OCI-LY1 (cell line): ENCODE measurements at regions not wholly inside any gene's neighbourhood (a gene's known extent, or its start where the extent isn't known, plus 50 kb on each side); places are given as distances from the start of the nearest gene placed in this dataset.

Experiments
- H2AFZ ChIP-seq: fragments of 200-600 bp; sonication (generic), shearing (Covaris generic); 2 replicates; pipeline ENCODE4 v1.6.0; 2014; ENCODE audit warnings: antibody characterized with exemption, mild to moderate bottlenecking, low read length
- H3F3A ChIP-seq: fragments of 200-600 bp; sonication (generic), shearing (Covaris generic); 2 replicates; pipeline ENCODE4 v1.6.0; 2014; ENCODE audit warnings: mild to moderate bottlenecking, antibody characterized with exemption, low read length, moderate library complexity; ENCODE audit not compliant: insufficient read depth
- H3K27ac ChIP-seq: fragments of 200-600 bp; sonication (generic); 2 replicates; pipeline ENCODE4 v1.5.1; 2014; ENCODE audit warnings: low read length, mixed run types, mild to moderate bottlenecking, low read depth; ENCODE audit not compliant: poor library complexity, severe bottlenecking
- H3K27me3 ChIP-seq: fragments of 200-600 bp; sonication (generic); 2 replicates; pipeline ENCODE4 v1.6.0; 2014; ENCODE audit warnings: antibody characterized with exemption, mild to moderate bottlenecking, low read length, moderate library complexity; ENCODE audit not compliant: insufficient read depth
- H3K36me3 ChIP-seq: fragments of 200-600 bp; sonication (generic); 2 replicates; pipeline ENCODE4 v1.6.1; 2014; ENCODE audit warnings: mild to moderate bottlenecking, antibody characterized with exemption, low read length, moderate library complexity, mixed read lengths; ENCODE audit not compliant: insufficient read depth
- H3K4me1 ChIP-seq: fragments of 200-600 bp; sonication (generic); 2 replicates; pipeline ENCODE4 v1.5.1; 2014; ENCODE audit warnings: mild to moderate bottlenecking, low read length, moderate library complexity; ENCODE audit not compliant: insufficient read depth, severe bottlenecking
- H3K4me2 ChIP-seq: fragments of 200-600 bp; sonication (generic), shearing (Covaris generic); 2 replicates; pipeline ENCODE4 v1.6.1; 2014; ENCODE audit warnings: low read length
- H3K4me3 ChIP-seq: fragments of 200-600 bp; sonication (generic); 2 replicates; pipeline ENCODE4 v1.5.1; 2014; ENCODE audit warnings: low read length, low read depth, mild to moderate bottlenecking, mixed read lengths; ENCODE audit not compliant: poor library complexity, severe bottlenecking
- H3K79me2 ChIP-seq: fragments of 200-600 bp; shearing (Covaris generic); 2 replicates; pipeline ENCODE4 v1.6.1; 2016; ENCODE audit warnings: mixed run types, low read length, mixed read lengths; ENCODE audit not compliant: insufficient read depth
- H3K9ac ChIP-seq: fragments of 200-600 bp; sonication (generic), shearing (Covaris generic); 2 replicates; pipeline ENCODE4 v1.6.1; 2014; ENCODE audit warnings: mild to moderate bottlenecking, low read length, mixed read lengths
- H3K9me2 ChIP-seq: fragments of 200-600 bp; sonication (generic), shearing (Covaris generic); 2 replicates; pipeline ENCODE4 v1.6.1; 2014; ENCODE audit warnings: low read depth, mild to moderate bottlenecking, low read length, mixed read lengths
- H3K9me3 ChIP-seq: fragments of 200-600 bp; shearing (Covaris generic); 2 replicates; pipeline ENCODE4 v1.6.1; 2014; ENCODE audit warnings: low read length, mixed read lengths
- H4K20me1 ChIP-seq: fragments of 200-600 bp; sonication (generic), shearing (Covaris generic); 2 replicates; pipeline ENCODE4 v1.6.0; 2016; ENCODE audit warnings: mild to moderate bottlenecking, low read length; ENCODE audit not compliant: insufficient read depth
- EZH2 ChIP-seq: fragments of 200-600 bp; sonication (generic), shearing (Covaris generic); IDR thresholded peaks from 2 replicates; pipeline ENCODE4 v1.8.0; 2017; ENCODE audit warnings: borderline replicate concordance, mixed run types, mild to moderate bottlenecking, antibody characterized with exemption, low read length, moderate library complexity, mixed read lengths
- TF ChIP-seq, protein P1 (sequence below): fragments of 200-600 bp; sonication (generic), shearing (Covaris generic); IDR thresholded peaks from 2 replicates; pipeline ENCODE4 v1.5.1; 2017; ENCODE audit warnings: mild to moderate bottlenecking, antibody characterized with exemption, low read length, moderate library complexity, mixed read lengths

- Histone ChIP-seq H3K9me3 (no peaks in the 10 kb centered on the region), H4K20me1 (no peaks in the 10 kb centered on the region), H3K9me2 (no peaks in the 10 kb centered on the region), H3K79me2 (no peaks in the 10 kb centered on the region), H3K4me1 (no peaks in the 10 kb centered on the region), H3K4me2 (no peak overlapping the region), H3K27ac (no peak overlapping the region), H2AFZ (no peak overlapping the region), H3K4me3 (no peak overlapping the region), H3K36me3 (no peaks in the 10 kb centered on the region), H3F3A (no peaks in the 10 kb centered on the region), H3K9ac (no peak overlapping the region), H3K27me3 (no peaks in the 10 kb centered on the region)
- TF ChIP-seq, protein P1, sequence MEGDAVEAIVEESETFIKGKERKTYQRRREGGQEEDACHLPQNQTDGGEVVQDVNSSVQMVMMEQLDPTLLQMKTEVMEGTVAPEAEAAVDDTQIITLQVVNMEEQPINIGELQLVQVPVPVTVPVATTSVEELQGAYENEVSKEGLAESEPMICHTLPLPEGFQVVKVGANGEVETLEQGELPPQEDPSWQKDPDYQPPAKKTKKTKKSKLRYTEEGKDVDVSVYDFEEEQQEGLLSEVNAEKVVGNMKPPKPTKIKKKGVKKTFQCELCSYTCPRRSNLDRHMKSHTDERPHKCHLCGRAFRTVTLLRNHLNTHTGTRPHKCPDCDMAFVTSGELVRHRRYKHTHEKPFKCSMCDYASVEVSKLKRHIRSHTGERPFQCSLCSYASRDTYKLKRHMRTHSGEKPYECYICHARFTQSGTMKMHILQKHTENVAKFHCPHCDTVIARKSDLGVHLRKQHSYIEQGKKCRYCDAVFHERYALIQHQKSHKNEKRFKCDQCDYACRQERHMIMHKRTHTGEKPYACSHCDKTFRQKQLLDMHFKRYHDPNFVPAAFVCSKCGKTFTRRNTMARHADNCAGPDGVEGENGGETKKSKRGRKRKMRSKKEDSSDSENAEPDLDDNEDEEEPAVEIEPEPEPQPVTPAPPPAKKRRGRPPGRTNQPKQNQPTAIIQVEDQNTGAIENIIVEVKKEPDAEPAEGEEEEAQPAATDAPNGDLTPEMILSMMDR, result no peak
- no peak for TF ChIP-seq EZH2
These were observed 95.1 kb downstream of the RHOU start for GRCh38 chr1:228830185-228830953.

GRCh38 chr1:228830954-228831481, 95.7 kb downstream of the RHOU start:
- Histone ChIP-seq H3K27me3 (no peaks in the 10 kb centered on the region), H3K4me2 (no peak overlapping the region), H3K36me3 (no peaks in the 10 kb centered on the region), H3K9me2 (no peaks in the 10 kb centered on the region), H3K9me3 (no peaks in the 10 kb centered on the region), H4K20me1 (no peaks in the 10 kb centered on the region), H3K27ac (no peak overlapping the region), H2AFZ (no peak overlapping the region), H3K4me1 (no peaks in the 10 kb centered on the region), H3K4me3 (no peak overlapping the region), H3K79me2 (no peaks in the 10 kb centered on the region), H3F3A (no peaks in the 10 kb centered on the region), H3K9ac (no peak overlapping the region)
- no peak for TF ChIP-seq EZH2
- TF ChIP-seq, protein P1, result no peak

- H4K20me1 ChIP-seq, result no peaks in the 10 kb centered on the region
- H3K4me2 ChIP-seq, result no peak overlapping the region
- H3K9me2 ChIP-seq, result no peaks in the 10 kb centered on the region
- no peaks in the 10 kb centered on the region for H3K9me3 ChIP-seq
- H3K27me3 ChIP-seq, result no peaks in the 10 kb centered on the region
- H3F3A ChIP-seq, result no peaks in the 10 kb centered on the region
- no peak overlapping the region for H3K27ac ChIP-seq
- H3K9ac ChIP-seq, result no peak overlapping the region
- no peak overlapping the region for H3K4me3 ChIP-seq
- H3K36me3 ChIP-seq, result no peaks in the 10 kb centered on the region
- no peaks in the 10 kb centered on the region for H3K4me1 ChIP-seq
- TF ChIP-seq, protein P1, result no peak
- TF ChIP-seq EZH2, result no peak
- no peak overlapping the region for H2AFZ ChIP-seq
- H3K79me2 ChIP-seq, result no peaks in the 10 kb centered on the region
These were observed 98.8 kb downstream of the RHOU start for GRCh38 chr1:228833911-228834688.
